ENCODE measurements at regions not wholly inside any gene's neighbourhood (a gene's known extent, or its start where the extent isn't known, plus 50 kb on each side); places are given as distances from the start of the nearest gene placed in this dataset.

- no peak for DNase-seq
Measured at GRCh38 chr18:2281523-2282199, 289.6 kb downstream of the METTL4 start.

- no peak for DNase-seq
Measured at GRCh38 chr18:2293109-2293839, 278.0 kb downstream of the METTL4 start.

GRCh38 chr18:2301316-2301715 is 270.0 kb downstream of the METTL4 start:
- no peak for DNase-seq

- DNase-seq: no peak
Measured at GRCh38 chr18:2302012-2302411, 269.3 kb downstream of the METTL4 start.

GRCh38 chr18:2302628-2303516 is 268.4 kb downstream of the METTL4 start:
- no peak for DNase-seq

- no peak for DNase-seq
Measured at GRCh38 chr18:2303517-2304238, 267.6 kb downstream of the METTL4 start.

DNA sequence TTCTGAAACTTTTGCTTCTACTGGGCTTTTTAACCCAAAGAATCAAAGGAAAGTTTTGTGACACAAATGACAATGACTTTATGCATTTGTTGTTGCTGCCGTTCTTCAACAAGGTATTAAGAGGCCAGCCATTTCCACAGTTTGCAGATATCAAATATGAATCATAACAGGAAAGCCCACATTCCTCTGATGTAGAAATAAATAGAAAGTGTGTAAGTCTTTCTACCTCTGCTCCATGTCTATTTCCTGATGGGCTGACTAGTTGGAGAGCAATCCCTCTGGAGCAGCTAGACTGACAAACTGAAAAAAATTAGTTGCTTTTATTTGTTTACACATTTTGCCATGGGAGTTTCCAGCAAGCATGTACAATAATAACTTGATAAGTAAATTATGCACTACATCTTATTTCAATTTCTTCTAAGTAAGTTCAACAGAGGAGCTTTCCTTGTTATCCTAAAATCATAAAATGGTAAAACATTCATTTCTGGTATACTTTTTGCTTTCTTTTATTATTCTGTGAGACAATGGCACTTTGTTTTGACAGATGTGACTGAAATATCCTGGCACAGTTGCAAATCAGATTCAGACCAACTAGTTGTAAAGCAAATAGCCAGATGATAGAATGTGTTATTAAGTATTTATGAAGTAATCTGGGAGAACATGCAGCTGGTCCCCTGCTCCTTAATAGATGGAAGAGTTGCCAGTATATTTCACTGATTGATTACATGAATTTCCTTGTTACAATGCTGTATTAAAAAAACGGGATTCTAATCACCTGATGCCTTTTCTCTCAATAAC is 266.7 kb downstream of the METTL4 start:
- DNase-seq: no peak

DNA sequence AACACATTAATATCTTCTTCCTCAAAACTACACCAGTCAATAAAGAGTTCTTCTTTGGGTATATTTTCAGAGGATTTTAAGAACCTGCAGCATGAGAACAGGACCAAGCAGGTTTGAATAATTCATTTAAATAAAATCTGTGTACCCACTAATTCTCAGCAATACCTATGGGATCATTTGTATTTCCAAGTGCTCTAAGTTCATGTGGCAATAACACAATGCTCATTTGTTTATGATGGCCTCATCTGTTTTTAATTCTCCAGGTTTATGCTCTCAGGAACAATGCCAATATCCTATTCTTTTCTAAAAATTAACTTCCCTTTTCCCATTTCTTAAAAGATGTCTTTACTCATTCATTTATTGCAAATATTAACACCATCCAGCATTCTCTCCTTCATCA is 264.7 kb downstream of the METTL4 start:
- DNase-seq: no peak

- DNase-seq: no peak
Measured at GRCh38 chr18:2310886-2311285, 260.4 kb downstream of the METTL4 start.

GRCh38 chr18:2312440-2312839 is 258.9 kb downstream of the METTL4 start:
- no peak for DNase-seq

DNA sequence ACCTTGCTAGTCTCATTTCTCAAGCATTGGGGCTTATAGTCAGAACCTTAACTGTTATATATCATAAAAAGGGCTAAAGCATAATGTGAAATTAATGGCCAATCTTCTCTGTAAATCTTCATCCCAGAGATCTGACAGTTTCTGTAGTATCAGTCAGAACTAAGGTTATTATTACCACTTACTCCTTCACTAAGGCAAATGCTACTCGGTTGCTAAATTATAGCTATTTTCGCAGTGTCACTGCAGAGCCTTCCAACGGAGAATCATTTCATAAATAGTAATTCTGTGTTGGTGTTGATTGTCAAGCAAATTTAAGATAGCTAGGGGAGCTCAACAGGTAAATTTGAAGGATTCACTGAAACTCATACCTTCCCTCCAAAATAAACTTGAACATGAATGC is 258.0 kb downstream of the METTL4 start:
- DNase-seq: no peak

GRCh38 chr18:2316082-2316750 is 255.1 kb downstream of the METTL4 start:
- DNase-seq: no peak

GRCh38 chr18:2316751-2317696 is 254.3 kb downstream of the METTL4 start:
- no peak for DNase-seq

DNA sequence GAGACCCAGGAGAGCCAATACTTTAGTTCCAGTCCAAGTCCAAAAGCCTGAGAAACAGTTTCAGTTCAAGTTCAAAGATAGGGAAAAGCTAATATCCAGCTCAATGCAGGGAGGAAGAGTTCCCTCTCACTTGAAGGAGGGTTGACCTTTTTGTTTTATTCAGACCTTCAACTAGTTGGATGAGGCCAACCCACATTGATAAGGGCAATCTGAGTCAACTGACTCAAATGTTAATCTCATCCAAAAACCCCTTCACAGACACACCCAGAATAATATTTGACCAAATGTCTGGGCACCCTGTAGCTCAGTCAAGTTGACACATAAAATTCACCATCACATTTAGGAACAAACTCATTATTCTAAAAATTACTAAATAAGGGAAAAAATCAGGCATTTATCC is 246.8 kb downstream of the METTL4 start:
- DNase-seq: no peak

DNA sequence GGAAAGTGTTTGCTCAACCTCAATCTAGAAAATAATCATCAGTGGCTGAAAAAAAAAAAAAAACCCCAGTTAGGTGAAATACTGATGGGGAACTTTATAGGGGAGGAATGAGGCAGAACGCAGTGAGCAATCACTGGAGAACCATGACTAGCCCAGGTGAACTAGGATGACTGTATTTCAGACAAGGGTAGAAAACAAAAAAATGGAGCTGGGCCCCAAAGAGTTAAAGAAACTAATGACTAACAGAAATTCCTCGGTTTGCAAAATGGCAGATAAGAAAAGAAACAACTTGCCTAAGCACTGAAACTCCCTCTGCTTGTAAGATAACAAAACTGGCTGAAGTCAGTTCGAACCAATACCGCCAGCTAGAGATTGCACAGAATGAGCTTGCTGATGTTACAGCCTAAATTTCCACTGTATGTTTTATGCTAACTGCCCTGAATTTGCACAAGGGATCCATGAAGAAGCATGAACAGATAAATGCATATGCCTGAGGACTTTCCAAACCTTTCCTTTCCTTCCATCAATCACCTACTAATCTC is 245.9 kb downstream of the METTL4 start:
- no peak for DNase-seq

GRCh38 chr18:2325933-2326332 is 245.4 kb downstream of the METTL4 start:
- DNase-seq: no peak

GRCh38 chr18:2326999-2327398 is 244.3 kb downstream of the METTL4 start:
- no peak for DNase-seq

DNA sequence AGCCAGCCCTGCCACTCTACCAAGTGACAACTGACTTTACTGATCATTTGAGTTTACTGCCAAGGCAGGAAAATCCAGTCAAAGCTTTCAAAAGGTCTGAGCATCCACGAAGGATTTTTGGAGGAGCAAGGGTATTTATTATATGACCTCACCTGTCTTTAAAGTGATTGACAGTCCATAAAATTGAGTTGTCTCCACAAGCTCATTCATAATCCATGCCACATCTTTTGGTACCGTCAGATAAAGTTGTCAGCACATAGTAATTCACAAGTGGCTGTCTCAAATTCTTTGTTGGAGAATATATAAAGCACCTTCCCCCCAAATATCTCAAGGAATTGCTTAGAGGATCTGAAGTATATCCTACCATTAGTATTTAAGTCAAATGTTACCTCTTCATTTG is 240.5 kb downstream of the METTL4 start:
- DNase-seq: no peak

DNA sequence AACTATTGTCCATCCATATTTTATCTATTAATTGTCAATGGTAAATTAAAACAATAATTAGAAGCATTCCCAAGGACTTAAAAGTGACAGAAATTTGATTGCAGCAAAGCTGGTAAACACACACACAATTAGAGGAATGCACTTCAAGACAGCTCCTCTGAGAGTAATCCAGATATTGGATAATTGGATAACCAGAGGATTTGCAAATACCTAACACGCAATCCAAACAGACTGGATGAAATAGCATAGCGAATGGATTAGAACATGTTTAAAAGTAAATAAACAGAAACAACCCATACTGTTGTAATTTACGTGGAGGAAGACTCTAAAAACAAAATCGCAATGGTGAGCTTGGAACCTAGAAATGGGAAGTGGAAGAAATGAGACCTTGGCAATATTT is 239.8 kb downstream of the METTL4 start:
- no peak for DNase-seq

All from stimulated activated CD4-positive, alpha-beta T cell treated with anti-CD3 and anti-CD28 coated beads, Interleukin-4, amount 100 ng/mL, for 1 hour (primary cell).